Mucosa of descending colon (tissue), 3 donors: ENCODE measurements at regions not wholly inside any gene's neighbourhood (a gene's known extent, or its start where the extent isn't known, plus 50 kb on each side); places are given as distances from the start of the nearest gene placed in this dataset.

Source experiments
- ATAC-seq: fragments of 200-7000 bp; cut with Tn5 transposase; one replicate; pipeline ENCODE4 v1.9.1; 2020; ENCODE audit warnings: mild to moderate bottlenecking, moderate library complexity
- DNase-seq, 3 donors: peaks; one replicate each; pipeline ENCODE4 v3.0.0-alpha.2; 2020
- H3K36me3 ChIP-seq: fragments of 200-600 bp; one replicate; pipeline ENCODE4 v1.8.0; 2021; ENCODE audit warnings: low read depth, mild to moderate bottlenecking
- H3K4me1 ChIP-seq: fragments of 200-600 bp; one replicate; pipeline ENCODE4 v1.8.0; 2021; ENCODE audit warnings: low read depth, mild to moderate bottlenecking
- H3K4me3 ChIP-seq: fragments of 200-600 bp; one replicate; pipeline ENCODE4 v1.8.0; 2021; ENCODE audit warnings: mild to moderate bottlenecking
- H3K9me3 ChIP-seq: fragments of 200-600 bp; one replicate; pipeline ENCODE4 v1.8.0; 2021; ENCODE audit warnings: mild to moderate bottlenecking
- intact Hi-C, 2 donors: fragments of 100-400 bp; cut with DNase I in 1 of 2; cut with micrococcal nuclease in 1 of 2; formaldehyde crosslinking; loops; one replicate each; pipeline versions ENCODE4 v1.11.0 to v1.11.1; 2022; cut with DNase I, micrococcal nuclease
- TF ChIP-seq, protein P1 (sequence below): fragments of 200-600 bp; IDR thresholded peaks from one replicate; pipeline ENCODE4 v1.8.0; 2022; ENCODE audit warnings: antibody characterized with exemption, mild to moderate bottlenecking
- donor health status: DM: no; HTN: no; CAD: no; lungs with moderate emphysema.
- donor health status: DM: no; HTN: no; CAD: no.
- donor health status: DM: no; HTN: yes; CAD: no.

DNA sequence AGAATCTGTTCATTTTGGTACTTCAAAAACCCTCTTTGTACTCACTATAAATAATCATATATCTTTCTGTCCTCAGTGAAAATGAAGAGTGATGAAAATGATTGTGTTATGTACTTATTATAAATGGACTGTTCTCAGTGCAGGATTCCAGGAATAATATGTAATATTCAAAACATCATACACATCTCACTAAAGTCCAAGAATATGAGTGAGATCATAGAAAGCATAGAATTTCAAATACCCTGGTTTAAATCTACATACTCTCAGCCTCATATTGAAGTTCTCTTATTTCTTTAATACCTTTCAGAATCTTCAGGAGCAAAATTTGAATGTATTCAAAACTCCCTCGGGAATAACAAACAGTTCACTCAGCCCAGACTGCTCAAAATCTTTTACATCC, 868.0 kb downstream of the SLITRK6 start:
- no peak for DNase-seq
- TF ChIP-seq, protein P1, sequence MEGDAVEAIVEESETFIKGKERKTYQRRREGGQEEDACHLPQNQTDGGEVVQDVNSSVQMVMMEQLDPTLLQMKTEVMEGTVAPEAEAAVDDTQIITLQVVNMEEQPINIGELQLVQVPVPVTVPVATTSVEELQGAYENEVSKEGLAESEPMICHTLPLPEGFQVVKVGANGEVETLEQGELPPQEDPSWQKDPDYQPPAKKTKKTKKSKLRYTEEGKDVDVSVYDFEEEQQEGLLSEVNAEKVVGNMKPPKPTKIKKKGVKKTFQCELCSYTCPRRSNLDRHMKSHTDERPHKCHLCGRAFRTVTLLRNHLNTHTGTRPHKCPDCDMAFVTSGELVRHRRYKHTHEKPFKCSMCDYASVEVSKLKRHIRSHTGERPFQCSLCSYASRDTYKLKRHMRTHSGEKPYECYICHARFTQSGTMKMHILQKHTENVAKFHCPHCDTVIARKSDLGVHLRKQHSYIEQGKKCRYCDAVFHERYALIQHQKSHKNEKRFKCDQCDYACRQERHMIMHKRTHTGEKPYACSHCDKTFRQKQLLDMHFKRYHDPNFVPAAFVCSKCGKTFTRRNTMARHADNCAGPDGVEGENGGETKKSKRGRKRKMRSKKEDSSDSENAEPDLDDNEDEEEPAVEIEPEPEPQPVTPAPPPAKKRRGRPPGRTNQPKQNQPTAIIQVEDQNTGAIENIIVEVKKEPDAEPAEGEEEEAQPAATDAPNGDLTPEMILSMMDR: no peak

DNA sequence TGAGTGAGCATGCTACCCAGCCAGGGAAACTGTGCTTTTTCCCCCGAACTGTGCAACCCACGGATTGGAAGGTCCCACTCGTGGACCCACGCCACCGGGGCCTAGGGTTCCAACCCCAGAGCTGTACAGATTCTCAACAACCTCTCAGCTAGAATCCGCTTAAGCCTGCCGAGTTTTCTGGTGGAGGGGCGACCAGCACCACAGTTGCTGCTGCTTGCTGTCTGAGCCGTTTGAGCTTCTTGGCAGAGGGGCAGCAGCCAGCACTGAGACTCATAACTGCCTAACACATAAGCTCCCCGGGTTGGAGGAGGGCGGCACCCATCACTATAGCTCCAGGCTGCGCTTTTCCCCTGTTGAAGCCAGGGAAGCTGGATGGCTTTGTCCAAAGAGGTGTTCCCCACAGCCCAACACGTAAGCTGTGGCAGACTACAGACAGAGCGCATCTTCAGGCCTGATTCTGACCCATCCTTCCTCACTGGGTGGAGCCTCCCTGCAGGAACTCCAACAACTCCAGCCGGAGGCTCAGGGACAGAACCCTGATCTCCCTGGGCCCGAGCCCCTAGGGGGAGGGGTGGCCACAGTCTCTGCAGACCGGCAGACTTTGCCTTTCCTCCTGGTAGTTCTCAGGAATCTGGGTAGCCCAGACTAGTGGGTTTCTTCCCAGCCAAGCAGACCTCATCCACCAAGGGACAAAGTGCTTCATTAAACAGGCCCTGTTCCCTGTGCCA, 871.6 kb downstream of the SLITRK6 start:
- DNase-seq: no peak
- no peak overlapping the region for H3K4me3 ChIP-seq
- no peaks in the 10 kb centered on the region for H3K36me3 ChIP-seq
- intact Hi-C loops: no loop called here
- no peaks in the 10 kb centered on the region for H3K4me1 ChIP-seq
- H3K9me3 ChIP-seq: no peaks in the 10 kb centered on the region
- ATAC-seq: no peak
- TF ChIP-seq, protein P1: no peak

More for the DNA sequence above, 868.0 kb downstream of the SLITRK6 start:
- ATAC-seq: no peak
- no peaks in the 10 kb centered on the region for H3K4me1 ChIP-seq
- intact Hi-C loops: no loop called here
- no peaks in the 10 kb centered on the region for H3K36me3 ChIP-seq
- H3K9me3 ChIP-seq: no peaks in the 10 kb centered on the region
- no peak overlapping the region for H3K4me3 ChIP-seq

DNA sequence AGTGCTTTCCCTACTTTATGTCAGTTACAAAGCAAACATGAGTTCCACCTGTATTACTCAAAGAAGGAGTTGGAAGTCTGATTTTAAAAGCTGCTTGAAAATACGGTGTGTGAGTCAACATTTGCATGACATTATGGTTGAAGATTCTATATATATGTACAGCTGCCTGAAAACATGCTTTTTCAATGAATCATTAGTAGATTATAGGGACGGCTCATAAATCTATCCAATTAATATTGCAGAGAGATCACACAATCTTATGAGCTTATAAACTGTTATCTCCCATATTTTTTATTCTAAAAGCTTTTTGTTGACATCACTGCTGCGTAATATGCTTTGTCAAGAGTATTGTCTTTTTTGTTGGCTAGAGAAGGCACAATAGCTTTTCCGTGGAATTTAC, 873.8 kb downstream of the SLITRK6 start:
- no peaks in the 10 kb centered on the region for H3K9me3 ChIP-seq
- no peak for DNase-seq
- TF ChIP-seq, protein P1: no peak
- no peaks in the 10 kb centered on the region for H3K36me3 ChIP-seq
- no peaks in the 10 kb centered on the region for H3K4me1 ChIP-seq
- ATAC-seq: no peak
- intact Hi-C loops: no loop called here
- H3K4me3 ChIP-seq: no peak overlapping the region

DNA sequence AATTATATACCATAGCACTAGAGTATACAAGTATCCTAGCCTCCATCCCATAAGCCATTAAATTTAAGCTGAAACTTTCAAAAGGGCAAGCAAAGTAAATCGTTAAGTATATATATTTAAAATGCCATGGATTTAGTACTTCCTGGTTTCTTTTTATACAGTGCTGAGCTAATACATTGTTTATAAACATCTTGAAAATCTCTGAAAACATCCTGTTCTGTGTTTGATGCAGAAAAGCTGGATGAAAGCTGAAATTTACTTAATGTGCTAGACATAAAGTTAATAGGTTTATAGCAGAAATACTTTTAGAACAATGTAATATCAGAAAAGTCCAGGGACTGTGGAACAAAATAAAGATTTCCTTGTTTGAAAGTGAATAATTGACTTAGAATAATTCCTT, 875.4 kb downstream of the SLITRK6 start:
- Histone ChIP-seq H3K9me3 (no peaks in the 10 kb centered on the region), H3K4me3 (no peak overlapping the region), H3K4me1 (no peaks in the 10 kb centered on the region), H3K36me3 (no peaks in the 10 kb centered on the region)
- intact Hi-C loops: no loop called here
- DNase-seq: no peak
- TF ChIP-seq, protein P1: no peak
- no peak for ATAC-seq

DNA sequence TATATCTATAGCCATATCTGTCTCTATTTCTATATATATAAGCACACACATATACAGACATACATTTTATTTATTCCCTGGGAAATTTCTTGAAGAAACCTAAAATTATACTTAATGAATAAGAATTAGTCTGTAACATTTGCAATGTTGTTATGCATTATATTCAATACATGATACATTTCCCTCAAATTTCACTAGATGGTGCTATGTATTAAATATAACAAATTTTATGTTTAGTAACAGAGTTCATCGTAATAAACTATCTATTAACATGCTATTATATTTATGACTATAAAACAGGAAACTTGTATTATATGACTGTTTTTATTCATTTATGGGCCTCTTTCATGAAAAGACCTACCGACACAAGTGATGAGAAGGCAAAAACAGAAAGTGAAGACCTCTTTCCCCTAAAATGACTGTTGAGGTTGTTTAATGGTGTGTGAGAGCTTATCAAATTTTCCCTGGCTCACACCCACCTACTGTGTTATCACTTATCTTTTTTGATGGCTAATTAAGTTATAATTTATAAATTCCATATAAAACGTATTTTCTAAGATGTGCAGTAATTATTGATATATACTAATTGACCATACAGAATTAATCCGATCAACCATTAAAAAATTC, 881.9 kb downstream of the SLITRK6 start:
- intact Hi-C loops: loop anchor here in 1 of 2 donors (5.0 kb wide), 1 partner anchor 890 kb away; no protein-coding TSS in a partner anchor
- Histone ChIP-seq H3K9me3 (no peaks in the 10 kb centered on the region), H3K4me3 (no peak overlapping the region), H3K36me3 (no peaks in the 10 kb centered on the region), H3K4me1 (no peaks in the 10 kb centered on the region)
- ATAC-seq (no peak), DNase-seq (no peak)
- TF ChIP-seq, protein P1: no peak
